ENCODE measurements at regions not wholly inside any gene's neighbourhood (a gene's known extent, or its start where the extent isn't known, plus 50 kb on each side); places are given as distances from the start of the nearest gene placed in this dataset.

- no peak for TF ChIP-seq ETV6 (conservative IDR thresholded peaks at IDR 0.05 in 1 of 2, IDR thresholded peaks at IDR 0.05 in 1 of 2; ENCODE audit: borderline replicate concordance in 1 of 2, low read depth in 1 of 2)
- no peak for TF ChIP-seq EP300 (IDR thresholded peaks at IDR 0.05; ENCODE audit: borderline replicate concordance in 1 of 2, control insufficient read depth in 1 of 2, low read depth in 2 of 2, low read length in 2 of 2)
- peak; percentile 69; the same call in 1 of the 2 replicates for TF ChIP-seq TCF7 (IDR thresholded peaks at IDR 0.05; ENCODE audit: borderline replicate concordance)
- TF ChIP-seq JUNB (IDR thresholded peaks at IDR 0.05): peak; percentile 12; the same call in 1 of the 2 replicates
- no peak for TF ChIP-seq EZH2 (IDR thresholded peaks at IDR 0.05; ENCODE audit: borderline replicate concordance, control insufficient read depth, low read depth, low read length)
- TF ChIP-seq CREM (IDR thresholded peaks at IDR 0.05; ENCODE audit: low read depth): peak; percentile 50; the same call in 1 of the 2 replicates
- no peak for TF ChIP-seq CTCF (IDR thresholded peaks at IDR 0.05 in 2 of 3, conservative IDR thresholded peaks at IDR 0.05 in 1 of 3; ENCODE audit: control insufficient read depth in 2 of 3, extremely low read depth in 1 of 3, insufficient read depth in 1 of 3, low read depth in 3 of 3, low read length in 3 of 3)
- TF ChIP-seq NR2C1 (IDR thresholded peaks at IDR 0.05): no peak
- 0 out of 2 replicates have a peak, but pooled peaks have one; percentile 10 for TF ChIP-seq RUNX3 (IDR thresholded peaks at IDR 0.05; ENCODE audit: low read length)
Observed at GRCh38 chr2:125169022-125169763, 1144.1 kb downstream of the CNTNAP5 start (continued).

- DNase-seq (ENCODE audit: low read depth, low spot score) (no peak), FAIRE-seq (no peak), ATAC-seq (peak; percentile 52)
- no TSS peak for BruUV-seq (replicated peaks)
- 32% methylated on average over 3 of the region's 3 CpGs for WGBS (ENCODE audit: insufficient coverage, insufficient replicate concordance, low lambda C conversion rate, missing lambda C conversion rate)
- in situ Hi-C loops (cut with MboI) (no loop called here), intact Hi-C loops (cut with micrococcal nuclease; ENCODE audit: unreplicated experiment) (no loop called here)
- ChIA-PET POLR2A (no interaction called here), RAD21 (ENCODE audit: unreplicated experiment) (no interaction called here), SMC1A (ENCODE audit: uncharacterized antibody, unreplicated experiment) (interaction anchor here (0.7 to 1.2 kb wide), 2 partner anchors 14 to 115 kb away, joined by 3 read pairs; no protein-coding TSS in a partner anchor), CTCF (no interaction called here)
- no peaks in the 10 kb centered on the region for H3K36me3 ChIP-seq (ENCODE audit: control insufficient read depth in 2 of 2, insufficient read depth in 2 of 2, low read length in 1 of 2)
- H3K9me3 ChIP-seq (replicated peaks; ENCODE audit: control insufficient read depth, insufficient read depth, low read length): no peaks in the 10 kb centered on the region
- H4K20me1 ChIP-seq (ENCODE audit: control insufficient read depth, insufficient read depth): no peaks in the 10 kb centered on the region
- no peaks in the 10 kb centered on the region for H3K4me1 ChIP-seq (ENCODE audit: control insufficient read depth, insufficient read depth, low read length)
- no peak overlapping the region for H3K4me2 ChIP-seq (ENCODE audit: control insufficient read depth, insufficient read depth)
- no peaks in the 10 kb centered on the region for H3K27me3 ChIP-seq (replicated peaks in 1 of 2; ENCODE audit: control insufficient read depth in 2 of 2, insufficient read depth in 2 of 2, low read length in 1 of 2)
- no peak overlapping the region; the same call in 1 of the 2 replicates for H2AFZ ChIP-seq (ENCODE audit: control insufficient read depth, low read depth, low read length)
- H3K4me3 ChIP-seq: no peak overlapping the region
- H3K9ac ChIP-seq (ENCODE audit: control insufficient read depth, insufficient read depth, low read length): no peak overlapping the region
- no peaks in the 10 kb centered on the region for H3K79me2 ChIP-seq (ENCODE audit: control insufficient read depth, insufficient read depth, low read length)
- no peak overlapping the region for H3K27ac ChIP-seq (ENCODE audit: control insufficient read depth, insufficient read depth)
- TF ChIP-seq SMC3 (IDR thresholded peaks at IDR 0.05; ENCODE audit: borderline replicate concordance, low read length) (no peak), SREBF1 (IDR thresholded peaks at IDR 0.05; ENCODE audit: low read length) (no peak), ETV6 (conservative IDR thresholded peaks at IDR 0.05 in 1 of 2, IDR thresholded peaks at IDR 0.05 in 1 of 2; ENCODE audit: borderline replicate concordance in 1 of 2, low read depth in 1 of 2) (no peak), TCF3 (IDR thresholded peaks at IDR 0.05; ENCODE audit: borderline replicate concordance, insufficient read depth, low read depth, low read length) (no peak), ZBTB11 (CRISPR knock-in tag; IDR thresholded peaks at IDR 0.05) (no peak), HDGF (IDR thresholded peaks at IDR 0.05) (no peak), ZNF24 (IDR thresholded peaks at IDR 0.05) (no peak), RELA (IDR thresholded peaks at IDR 0.05; ENCODE audit: borderline replicate concordance, partially characterized antibody) (no peak), NBN (IDR thresholded peaks at IDR 0.05) (no peak), HDAC6 (IDR thresholded peaks at IDR 0.05; ENCODE audit: unreplicated experiment) (no peak), CBFB (IDR thresholded peaks at IDR 0.05; ENCODE audit: low read depth) (no peak)
Observed at GRCh38 chr2:125169764-125170146, 1144.7 kb downstream of the CNTNAP5 start.

Measured in GM12878 (cell line).